ENCODE measurements at regions not wholly inside any gene's neighbourhood (a gene's known extent, or its start where the extent isn't known, plus 50 kb on each side); places are given as distances from the start of the nearest gene placed in this dataset.

- DNase-seq (ENCODE audit: low spot score), result no peak
These were observed 678.6 kb upstream of the TENM3 start for GRCh38 chr4:181564625-181565024.

- DNase-seq (ENCODE audit: low spot score), result no peak
These were observed 676.7 kb upstream of the TENM3 start for GRCh38 chr4:181566490-181566889.

DNA sequence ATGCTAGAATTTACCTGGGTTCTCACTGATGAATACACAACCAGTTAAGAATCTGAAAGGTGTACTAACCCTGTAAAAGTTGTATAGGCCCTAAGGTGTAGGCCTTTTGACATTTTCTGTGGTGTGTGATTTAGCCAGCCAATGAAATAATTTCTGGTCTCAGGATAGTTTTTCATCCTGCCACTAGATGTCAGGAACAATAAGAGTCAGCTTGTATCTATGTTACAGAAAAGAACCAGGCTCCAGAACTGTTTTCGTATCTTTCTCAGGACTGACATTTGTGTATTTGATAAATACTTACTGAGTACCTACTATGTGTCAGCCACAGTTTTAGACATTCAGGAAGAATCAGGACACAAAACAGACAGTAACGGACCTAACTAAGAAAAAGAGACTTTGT, 673.6 kb upstream of the TENM3 start:
- DNase-seq (ENCODE audit: low spot score), result peak; percentile 64

- no peak for DNase-seq (ENCODE audit: low spot score)
These were observed 664.3 kb upstream of the TENM3 start for GRCh38 chr4:181578911-181579310.

- DNase-seq (ENCODE audit: low spot score), result no peak
These were observed 663.7 kb upstream of the TENM3 start for GRCh38 chr4:181579486-181579885.

- DNase-seq (ENCODE audit: low spot score), result no peak
These were observed 661.2 kb upstream of the TENM3 start for GRCh38 chr4:181581983-181582382.

DNA sequence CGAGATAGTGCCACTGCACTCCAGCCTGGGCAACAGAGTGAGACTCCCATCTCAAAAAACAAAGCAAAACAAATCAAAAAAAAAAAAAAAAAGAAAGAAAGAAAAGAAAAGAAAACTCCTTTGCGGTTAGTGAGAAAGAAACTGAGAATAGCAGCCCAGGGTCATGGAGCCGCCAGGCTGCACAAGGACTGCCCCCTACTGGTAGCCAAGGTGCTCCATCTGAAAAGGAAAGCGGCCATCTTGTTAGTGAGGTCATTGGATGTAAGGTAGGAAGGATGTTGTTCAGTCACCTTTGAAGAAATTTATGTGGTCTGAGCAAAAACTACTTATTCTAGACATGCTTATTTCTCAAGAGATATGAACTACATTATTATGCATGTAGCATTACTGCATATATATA, 660.6 kb upstream of the TENM3 start:
- no peak for DNase-seq (ENCODE audit: low spot score)

DNA sequence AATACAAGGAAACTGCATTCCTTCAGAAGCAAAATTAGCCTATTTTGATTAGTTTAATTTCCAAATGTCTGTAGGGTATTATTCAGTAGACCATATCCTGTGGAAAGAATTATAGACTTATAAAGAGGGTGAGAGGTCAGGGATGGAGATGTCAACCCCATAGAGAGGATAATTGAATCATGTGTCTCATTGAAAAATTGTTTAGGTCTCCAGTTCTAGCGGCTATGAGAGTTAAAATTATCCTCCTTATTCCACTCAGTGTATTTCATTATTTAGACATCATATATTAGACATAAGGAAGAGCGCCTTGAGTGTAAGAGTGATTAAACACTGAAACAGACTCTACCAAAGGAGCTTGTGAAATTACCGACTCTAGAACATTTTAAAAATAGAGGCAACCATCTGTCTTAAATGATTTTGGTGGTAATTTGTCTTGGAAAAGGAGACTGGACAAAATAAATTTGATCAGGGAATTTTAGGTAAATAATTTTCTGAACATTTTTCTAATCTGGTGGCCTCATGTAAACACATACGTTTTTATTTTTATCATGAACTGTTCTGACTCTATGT, 654.4 kb upstream of the TENM3 start:
- DNase-seq (ENCODE audit: low spot score), result no peak

- DNase-seq (ENCODE audit: low spot score), result no peak
These were observed 650.9 kb upstream of the TENM3 start for GRCh38 chr4:181592221-181592745.

GRCh38 chr4:181593703-181594102, 649.5 kb upstream of the TENM3 start:
- no peak for DNase-seq (ENCODE audit: low spot score)

DNA sequence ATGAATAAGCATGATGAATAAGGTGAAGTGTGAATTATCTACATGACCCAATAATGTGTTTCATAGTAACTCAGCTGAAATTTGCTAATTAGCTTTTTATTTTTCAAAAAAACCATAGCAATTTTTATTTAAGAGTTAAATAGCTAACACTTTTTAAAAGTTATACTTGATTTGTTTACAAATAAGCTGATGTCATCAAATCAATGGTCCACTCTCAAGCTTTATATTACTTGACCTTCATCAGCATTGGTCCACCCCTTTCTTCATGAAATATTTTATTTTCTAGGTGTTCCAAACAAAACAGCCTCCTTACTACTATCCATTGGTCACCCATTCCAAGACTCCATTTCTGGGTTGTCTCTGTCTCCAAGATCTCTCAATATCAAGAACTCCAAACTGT, 649.0 kb upstream of the TENM3 start:
- no peak for DNase-seq (ENCODE audit: low spot score)

- DNase-seq (ENCODE audit: low spot score), result no peak
These were observed 647.5 kb upstream of the TENM3 start for GRCh38 chr4:181595716-181596115.

- no peak for DNase-seq (ENCODE audit: low spot score)
These were observed 645.4 kb upstream of the TENM3 start for GRCh38 chr4:181597766-181598165.

DNA sequence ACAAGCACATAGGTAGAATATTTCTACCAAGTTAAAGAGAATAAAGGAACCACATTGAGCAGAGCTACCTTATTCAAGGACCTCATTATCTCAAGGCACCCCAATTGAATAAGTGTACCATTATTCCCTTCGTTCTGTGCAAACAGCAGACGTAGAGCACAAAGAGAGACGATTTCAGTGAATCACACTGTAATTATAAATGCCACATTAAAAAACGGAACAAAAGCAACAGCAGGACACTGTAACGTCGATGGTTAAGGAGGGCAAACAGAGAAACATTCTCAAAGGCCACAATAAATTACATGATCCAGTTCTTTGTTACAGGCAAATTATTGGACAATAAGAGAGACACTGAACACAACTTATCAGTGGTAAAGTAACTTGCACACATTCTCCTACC, 644.1 kb upstream of the TENM3 start:
- no peak for DNase-seq (ENCODE audit: low spot score)

- no peak for DNase-seq (ENCODE audit: low spot score)
These were observed 642.1 kb upstream of the TENM3 start for GRCh38 chr4:181601103-181601502.

- no peak for DNase-seq (ENCODE audit: low spot score)
These were observed 638.7 kb upstream of the TENM3 start for GRCh38 chr4:181604546-181604945.

- no peak for DNase-seq (ENCODE audit: low spot score)
These were observed 636.9 kb upstream of the TENM3 start for GRCh38 chr4:181606300-181606699.

- no peak for DNase-seq (ENCODE audit: low spot score)
These were observed 635.0 kb upstream of the TENM3 start for GRCh38 chr4:181608181-181608580.

GRCh38 chr4:181611033-181611711, 632.0 kb upstream of the TENM3 start:
- DNase-seq (ENCODE audit: low spot score), result no peak

- DNase-seq (ENCODE audit: low spot score), result no peak
These were observed 631.1 kb upstream of the TENM3 start for GRCh38 chr4:181611946-181612600.

DNA sequence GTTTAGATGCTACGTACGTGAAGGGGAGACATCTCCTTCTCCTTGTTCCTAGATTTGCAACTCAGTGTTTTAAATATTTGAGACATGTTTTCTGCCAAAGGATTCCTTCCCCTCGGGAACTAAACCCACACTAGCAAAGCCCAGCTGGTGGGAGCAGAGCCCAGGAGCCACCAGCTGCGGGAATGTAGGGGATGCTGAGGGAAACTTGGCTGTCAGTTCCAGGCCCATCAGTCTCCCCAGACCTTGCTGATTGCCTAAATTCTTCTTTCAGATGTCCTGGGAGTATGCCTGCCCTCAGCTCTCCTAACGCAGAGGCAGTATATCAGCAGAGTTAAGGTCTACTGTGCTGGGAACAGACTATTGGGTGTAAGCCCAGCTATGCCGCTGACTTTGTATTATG, 630.0 kb upstream of the TENM3 start:
- no peak for DNase-seq (ENCODE audit: low spot score)

GRCh38 chr4:181618038-181618618, 625.1 kb upstream of the TENM3 start:
- no peak for DNase-seq (ENCODE audit: low spot score)

DNA sequence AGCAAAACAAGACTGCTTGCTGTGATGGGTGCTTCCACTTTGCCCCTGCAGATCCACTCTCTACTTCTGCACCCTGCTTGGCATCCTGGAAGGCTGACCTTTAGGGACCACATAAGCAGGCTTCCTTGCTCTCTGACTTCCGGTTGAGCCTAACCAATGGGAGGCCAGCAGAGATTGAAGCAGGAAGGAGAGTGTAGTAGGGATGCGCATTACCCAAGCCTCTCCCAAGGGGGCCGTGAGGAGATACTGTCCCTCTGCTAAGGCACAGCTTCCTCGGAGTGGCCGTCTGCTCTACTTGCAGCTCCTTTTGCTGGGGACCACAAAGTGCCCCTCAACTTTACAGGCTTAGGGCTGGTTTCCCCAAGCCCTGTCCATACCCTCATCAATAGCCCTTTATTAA, 624.3 kb upstream of the TENM3 start:
- no peak for DNase-seq (ENCODE audit: low spot score)

Measured in RKO (cell line).